Sigmoid colon (tissue), 6 donors: ENCODE measurements at regions not wholly inside any gene's neighbourhood (a gene's known extent, or its start where the extent isn't known, plus 50 kb on each side); places are given as distances from the start of the nearest gene placed in this dataset.

Experiments
- DNase-seq: peaks from one replicate; pipeline ENCODE4 v3.0.0-alpha.2; 2019
- H3K27ac ChIP-seq, 4 donors: fragments of 200-600 bp; sonication (generic); one replicate each; pipeline ENCODE4 v1.5.1; 2016 to 2019; ENCODE audit warnings: mild to moderate bottlenecking in 1 of 4
- H3K27me3 ChIP-seq, 3 donors: fragments of 200-600 bp; sonication (generic); one replicate each; pipeline ENCODE4 v1.5.1; 2019; ENCODE audit warnings: mild to moderate bottlenecking in 1 of 3
- H3K36me3 ChIP-seq, 4 donors: fragments of 200-600 bp; sonication (generic); one replicate each; pipeline ENCODE4 v1.5.1; 2016 to 2019
- H3K4me1 ChIP-seq, 4 donors: fragments of 200-600 bp; sonication (generic); one replicate each; pipeline ENCODE4 v1.5.1; 2017 to 2019
- H3K4me3 ChIP-seq, 4 donors: fragments of 200-600 bp; sonication (generic); one replicate each; pipeline ENCODE4 v1.5.1; 2017 to 2019; ENCODE audit warnings: mild to moderate bottlenecking in 2 of 4, moderate library complexity in 1 of 4
- H3K9me3 ChIP-seq, 4 donors: fragments of 200-600 bp in 3 of 4; sonication (generic) in 3 of 4; one replicate each; pipeline versions ENCODE4 v1.5.1 to v1.6.1; 2013 to 2019
- CTCF ChIP-seq, 4 experiments: fragments of 450-650 bp in 3 of 4; fragments of 200-600 bp in 1 of 4; IDR thresholded peaks; one replicate each; pipeline ENCODE4 v1.5.1; 2016 to 2019; ENCODE audit warnings: antibody characterized with exemption in 4 of 4, mild to moderate bottlenecking in 3 of 4, moderate library complexity in 2 of 4
- EP300 ChIP-seq, 4 donors: sonication (generic); formaldehyde crosslinking; IDR thresholded peaks; one replicate each; pipeline ENCODE4 v1.6.1; 2017; ENCODE audit warnings: antibody characterized with exemption in 4 of 4
- POLR2A ChIP-seq, 2 donors: fragments of 450-650 bp; IDR thresholded peaks; one replicate each; pipeline ENCODE4 v1.6.1; 2016; ENCODE audit warnings: antibody characterized with exemption in 2 of 2, mild to moderate bottlenecking in 2 of 2, moderate library complexity in 2 of 2
- POLR2AphosphoS5 ChIP-seq, 4 donors: sonication (generic); formaldehyde crosslinking; IDR thresholded peaks; one replicate each; pipeline ENCODE4 v1.6.1; 2017; ENCODE audit warnings: antibody characterized with exemption in 4 of 4
- WGBS, 2 donors: extraction: QIAGEN DNeasy Blood & Tissue Kit; methylation state at CpG; one replicate each; pipeline ENCODE4 v1.1.7; 2013; 5-methylcytosine and 5-hydroxymethylcytosine counted together
- intact Hi-C: fragments of 100-400 bp; cut with DNase I; formaldehyde crosslinking; loops from one replicate; pipeline ENCODE4 v1.15.1; 2023
- donor health status: healthy with polysubstance abuse.
- donor health status: healthy.

GRCh38 chr3:118710532-118710931 lies 324.1 kb downstream of the IGSF11 start:
- Histone ChIP-seq H3K27me3 (no peaks in the 10 kb centered on the region), H3K4me1 (no peaks in the 10 kb centered on the region), H3K27ac (no peak overlapping the region), H3K4me3 (no peak overlapping the region), H3K36me3 (no peaks in the 10 kb centered on the region), H3K9me3 (no peaks in the 10 kb centered on the region)
- no peak for DNase-seq
- TF ChIP-seq EP300 (IDR thresholded peaks at IDR 0.05) (no peak), POLR2A (IDR thresholded peaks at IDR 0.05) (no peak), CTCF (IDR thresholded peaks at IDR 0.05) (no peak), POLR2AphosphoS5 (IDR thresholded peaks at IDR 0.05) (no peak)
- intact Hi-C loops: no loop called here
- WGBS, 2 donors: 81 to 88% methylated on average over 2 of the region's 2 CpGs

GRCh38 chr3:118713502-118714207 lies 321.0 kb downstream of the IGSF11 start:
- intact Hi-C loops: no loop called here
- H3K36me3 ChIP-seq: no peaks in the 10 kb centered on the region
- H3K4me3 ChIP-seq: no peak overlapping the region
- 15 to 70% methylated on average over 3 of the region's 3 CpGs for WGBS, 2 donors
- H3K27ac ChIP-seq: no peak overlapping the region
- TF ChIP-seq POLR2AphosphoS5 (IDR thresholded peaks at IDR 0.05) (no peak), EP300 (IDR thresholded peaks at IDR 0.05) (no peak), POLR2A (IDR thresholded peaks at IDR 0.05) (no peak), CTCF (IDR thresholded peaks at IDR 0.05) (no peak)
- no peaks in the 10 kb centered on the region for H3K9me3 ChIP-seq
- no peaks in the 10 kb centered on the region for H3K4me1 ChIP-seq
- H3K27me3 ChIP-seq: no peaks in the 10 kb centered on the region
- no peak for DNase-seq

GRCh38 chr3:118714800-118715199 lies 319.8 kb downstream of the IGSF11 start:
- Histone ChIP-seq H3K4me3 (no peak overlapping the region), H3K27me3 (no peaks in the 10 kb centered on the region), H3K27ac (no peak overlapping the region), H3K9me3 (no peaks in the 10 kb centered on the region), H3K36me3 (no peaks in the 10 kb centered on the region), H3K4me1 (no peaks in the 10 kb centered on the region)
- TF ChIP-seq CTCF (IDR thresholded peaks at IDR 0.05): no peak
- no peak for TF ChIP-seq EP300 (IDR thresholded peaks at IDR 0.05)
- TF ChIP-seq POLR2AphosphoS5 (IDR thresholded peaks at IDR 0.05): no peak
- no peak for TF ChIP-seq POLR2A (IDR thresholded peaks at IDR 0.05)
- no peak for DNase-seq
- 89 to 95% methylated on average over 2 of the region's 2 CpGs for WGBS, 2 donors
- intact Hi-C loops: no loop called here

GRCh38 chr3:118729546-118729945 lies 305.1 kb downstream of the IGSF11 start:
- intact Hi-C loops: no loop called here
- no peak for DNase-seq
- H3K4me1 ChIP-seq: no peaks in the 10 kb centered on the region

More at GRCh38 chr3:118729546-118729945, 305.1 kb downstream of the IGSF11 start:
- Histone ChIP-seq H3K27ac (no peak overlapping the region), H3K9me3 (no peaks in the 10 kb centered on the region), H3K4me3 (no peak overlapping the region), H3K27me3 (no peaks in the 10 kb centered on the region), H3K36me3 (no peaks in the 10 kb centered on the region)
- TF ChIP-seq EP300 (IDR thresholded peaks at IDR 0.05) (no peak), POLR2AphosphoS5 (IDR thresholded peaks at IDR 0.05) (no peak), CTCF (IDR thresholded peaks at IDR 0.05) (no peak), POLR2A (IDR thresholded peaks at IDR 0.05) (no peak)
- WGBS, 2 donors: 77 to 80% methylated on average over 3 of the region's 3 CpGs
